Loucy (cell line): ENCODE measurements at regions not wholly inside any gene's neighbourhood (a gene's known extent, or its start where the extent isn't known, plus 50 kb on each side); places are given as distances from the start of the nearest gene placed in this dataset.

ENCODE experiments used
- EZH2phosphoT487 ChIP-seq: fragments of 200-600 bp; IDR thresholded peaks from 2 replicates; pipeline ENCODE4 v1.6.1; 2018; ENCODE audit warnings: antibody characterized with exemption, mild to moderate bottlenecking, moderate library complexity, borderline replicate concordance
- TF ChIP-seq, protein P1 (sequence below): fragments of 200-600 bp; sonication (generic); conservative IDR thresholded peaks from 2 replicates; pipeline ENCODE4 v1.5.1; 2014; ENCODE audit warnings: mild to moderate bottlenecking, antibody characterized with exemption, low read length

DNA sequence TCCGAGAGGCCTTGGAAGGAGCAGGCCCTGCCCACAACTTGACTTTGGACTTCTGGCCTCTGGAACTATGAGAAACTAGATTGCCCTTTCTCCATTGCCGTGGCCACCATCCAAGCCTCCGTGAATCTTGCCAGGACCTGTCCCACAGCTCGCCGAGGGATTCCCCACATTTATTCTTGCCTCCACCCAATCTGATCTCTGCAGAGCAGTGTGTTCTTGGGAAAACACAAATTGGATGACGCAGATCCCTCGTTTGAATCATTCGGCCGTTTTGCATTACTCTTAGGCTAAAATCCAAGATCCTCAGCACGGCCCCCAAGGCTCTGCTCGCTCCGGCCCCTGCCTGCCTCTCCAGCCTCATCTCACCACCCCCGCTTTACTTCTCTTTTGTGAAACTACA is 364.2 kb downstream of the ZNF516 start:
- TF ChIP-seq, protein P1, sequence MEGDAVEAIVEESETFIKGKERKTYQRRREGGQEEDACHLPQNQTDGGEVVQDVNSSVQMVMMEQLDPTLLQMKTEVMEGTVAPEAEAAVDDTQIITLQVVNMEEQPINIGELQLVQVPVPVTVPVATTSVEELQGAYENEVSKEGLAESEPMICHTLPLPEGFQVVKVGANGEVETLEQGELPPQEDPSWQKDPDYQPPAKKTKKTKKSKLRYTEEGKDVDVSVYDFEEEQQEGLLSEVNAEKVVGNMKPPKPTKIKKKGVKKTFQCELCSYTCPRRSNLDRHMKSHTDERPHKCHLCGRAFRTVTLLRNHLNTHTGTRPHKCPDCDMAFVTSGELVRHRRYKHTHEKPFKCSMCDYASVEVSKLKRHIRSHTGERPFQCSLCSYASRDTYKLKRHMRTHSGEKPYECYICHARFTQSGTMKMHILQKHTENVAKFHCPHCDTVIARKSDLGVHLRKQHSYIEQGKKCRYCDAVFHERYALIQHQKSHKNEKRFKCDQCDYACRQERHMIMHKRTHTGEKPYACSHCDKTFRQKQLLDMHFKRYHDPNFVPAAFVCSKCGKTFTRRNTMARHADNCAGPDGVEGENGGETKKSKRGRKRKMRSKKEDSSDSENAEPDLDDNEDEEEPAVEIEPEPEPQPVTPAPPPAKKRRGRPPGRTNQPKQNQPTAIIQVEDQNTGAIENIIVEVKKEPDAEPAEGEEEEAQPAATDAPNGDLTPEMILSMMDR: no peak
- no peak for TF ChIP-seq EZH2phosphoT487
